ENCODE measurements at regions not wholly inside any gene's neighbourhood (a gene's known extent, or its start where the extent isn't known, plus 50 kb on each side); places are given as distances from the start of the nearest gene placed in this dataset.

DNA sequence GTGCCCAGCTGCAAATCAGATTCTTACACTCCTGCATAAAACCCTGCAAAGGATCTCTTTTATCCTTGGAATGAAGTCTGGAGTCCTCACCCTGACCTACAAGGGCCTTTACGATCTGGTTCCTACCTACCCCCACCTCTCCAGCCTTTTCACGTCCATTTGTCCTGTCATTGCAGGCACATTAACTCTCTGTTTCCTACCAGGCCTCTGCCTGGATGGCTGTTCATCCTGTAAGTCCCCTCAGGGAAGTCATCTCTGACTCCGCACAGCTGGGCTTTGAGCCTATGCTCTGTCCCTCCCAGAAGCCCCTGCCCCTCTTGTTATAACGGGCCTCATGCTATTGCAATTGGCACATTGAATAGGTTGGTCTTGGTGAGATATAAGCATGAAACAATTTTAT, 96.8 kb upstream of the USP24 start:
- no peak overlapping the region for H3K4me2 ChIP-seq (ENCODE audit: low read length)
- no peaks in the 10 kb centered on the region for H3K36me3 ChIP-seq (ENCODE audit: insufficient read depth, low read length)
- 0 out of 2 replicates have a peak, but pooled peaks cover 3% of the 10 kb centered on the region for H3K27me3 ChIP-seq (ENCODE audit: insufficient read depth, low read length)
- H3K9ac ChIP-seq (ENCODE audit: low read length) = no peak overlapping the region
- no peak overlapping the region for H3K27ac ChIP-seq (ENCODE audit: low read depth, low read length, poor library complexity, severe bottlenecking)
- H3K4me3 ChIP-seq (ENCODE audit: low read depth, low read length, poor library complexity, severe bottlenecking) = no peak overlapping the region
- TF ChIP-seq, protein P1, sequence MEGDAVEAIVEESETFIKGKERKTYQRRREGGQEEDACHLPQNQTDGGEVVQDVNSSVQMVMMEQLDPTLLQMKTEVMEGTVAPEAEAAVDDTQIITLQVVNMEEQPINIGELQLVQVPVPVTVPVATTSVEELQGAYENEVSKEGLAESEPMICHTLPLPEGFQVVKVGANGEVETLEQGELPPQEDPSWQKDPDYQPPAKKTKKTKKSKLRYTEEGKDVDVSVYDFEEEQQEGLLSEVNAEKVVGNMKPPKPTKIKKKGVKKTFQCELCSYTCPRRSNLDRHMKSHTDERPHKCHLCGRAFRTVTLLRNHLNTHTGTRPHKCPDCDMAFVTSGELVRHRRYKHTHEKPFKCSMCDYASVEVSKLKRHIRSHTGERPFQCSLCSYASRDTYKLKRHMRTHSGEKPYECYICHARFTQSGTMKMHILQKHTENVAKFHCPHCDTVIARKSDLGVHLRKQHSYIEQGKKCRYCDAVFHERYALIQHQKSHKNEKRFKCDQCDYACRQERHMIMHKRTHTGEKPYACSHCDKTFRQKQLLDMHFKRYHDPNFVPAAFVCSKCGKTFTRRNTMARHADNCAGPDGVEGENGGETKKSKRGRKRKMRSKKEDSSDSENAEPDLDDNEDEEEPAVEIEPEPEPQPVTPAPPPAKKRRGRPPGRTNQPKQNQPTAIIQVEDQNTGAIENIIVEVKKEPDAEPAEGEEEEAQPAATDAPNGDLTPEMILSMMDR (IDR thresholded peaks at IDR 0.05; ENCODE audit: low read length) = no peak
- H4K20me1 ChIP-seq (ENCODE audit: insufficient read depth, low read length) = no peaks in the 10 kb centered on the region
- no peak overlapping the region for H2AFZ ChIP-seq (ENCODE audit: low read length)
- no peaks in the 10 kb centered on the region for H3K9me3 ChIP-seq (ENCODE audit: low read length)
- no peaks in the 10 kb centered on the region for H3K79me2 ChIP-seq (ENCODE audit: insufficient read depth, low read length)
- no peaks in the 10 kb centered on the region for H3K4me1 ChIP-seq (ENCODE audit: insufficient read depth, low read length, severe bottlenecking)
- no peaks in the 10 kb centered on the region for H3F3A ChIP-seq (ENCODE audit: insufficient read depth, low read length)
- H3K9me2 ChIP-seq (ENCODE audit: low read depth, low read length) = no peaks in the 10 kb centered on the region

DNA sequence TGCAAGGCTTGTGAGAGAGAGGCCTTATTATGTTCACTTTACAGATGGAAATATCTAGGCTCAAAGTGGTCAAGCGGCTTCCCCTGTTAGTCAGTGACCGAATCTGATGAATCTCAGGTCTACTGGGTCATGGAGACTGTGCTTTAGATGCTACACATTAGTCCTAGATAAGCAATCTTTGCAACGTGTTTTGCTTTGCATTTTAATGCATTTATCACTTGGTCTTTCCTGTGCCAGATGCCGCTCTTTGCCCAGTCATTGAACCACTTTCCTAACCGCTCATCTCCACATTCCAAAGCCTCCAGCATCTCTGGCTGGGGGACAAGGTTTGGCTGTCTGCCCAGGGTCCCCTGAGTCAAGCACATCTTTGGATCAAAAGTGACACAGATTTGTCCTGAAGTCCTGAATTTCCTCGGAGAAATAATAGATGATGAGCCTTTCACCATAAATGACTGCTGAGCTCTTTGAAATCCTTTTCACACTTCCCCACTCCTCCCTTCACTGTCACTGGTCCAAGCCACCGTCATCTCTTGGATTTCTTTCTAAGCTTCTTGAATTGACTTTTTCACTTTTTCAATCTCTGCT, 96.0 kb upstream of the USP24 start:
- Histone ChIP-seq H3K27ac (ENCODE audit: low read depth, low read length, poor library complexity, severe bottlenecking) (no peak overlapping the region), H3K9me2 (ENCODE audit: low read depth, low read length) (no peaks in the 10 kb centered on the region), H3K36me3 (ENCODE audit: insufficient read depth, low read length) (no peaks in the 10 kb centered on the region), H3K27me3 (ENCODE audit: insufficient read depth, low read length) (0 out of 2 replicates have a peak, but pooled peaks cover 3% of the 10 kb centered on the region), H2AFZ (ENCODE audit: low read length) (no peak overlapping the region), H4K20me1 (ENCODE audit: insufficient read depth, low read length) (no peaks in the 10 kb centered on the region), H3F3A (ENCODE audit: insufficient read depth, low read length) (no peaks in the 10 kb centered on the region), H3K9ac (ENCODE audit: low read length) (no peak overlapping the region), H3K4me1 (ENCODE audit: insufficient read depth, low read length, severe bottlenecking) (no peaks in the 10 kb centered on the region), H3K9me3 (ENCODE audit: low read length) (no peaks in the 10 kb centered on the region), H3K4me2 (ENCODE audit: low read length) (no peak overlapping the region), H3K4me3 (ENCODE audit: low read depth, low read length, poor library complexity, severe bottlenecking) (no peak overlapping the region), H3K79me2 (ENCODE audit: insufficient read depth, low read length) (no peaks in the 10 kb centered on the region)
- TF ChIP-seq, protein P1 (IDR thresholded peaks at IDR 0.05; ENCODE audit: low read length) = no peak
- TF ChIP-seq EZH2 (IDR thresholded peaks at IDR 0.05; ENCODE audit: borderline replicate concordance, low read length) = no peak

DNA sequence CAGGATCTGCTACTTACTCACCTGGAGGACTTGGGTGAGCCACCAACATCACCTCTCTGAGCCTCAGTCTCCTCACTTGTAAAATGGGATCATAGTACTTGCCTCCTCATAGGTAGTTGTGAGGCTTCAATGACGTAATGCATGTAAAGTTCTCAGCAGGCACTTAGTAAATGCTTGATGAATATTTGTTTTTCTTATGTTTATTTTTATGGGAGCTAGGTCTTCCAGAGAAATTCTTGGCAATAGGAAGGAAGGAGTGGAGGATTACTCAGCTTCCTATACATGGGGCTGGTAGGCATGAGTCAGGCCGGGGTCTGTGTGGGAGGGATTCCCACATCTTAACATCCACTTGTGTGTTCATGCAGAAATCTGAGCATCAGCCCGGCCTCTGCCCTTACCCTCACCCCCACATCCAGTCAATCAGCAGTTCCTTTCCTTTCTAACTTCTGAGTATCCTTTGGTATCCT, 95.4 kb upstream of the USP24 start:
- H3F3A ChIP-seq (ENCODE audit: insufficient read depth, low read length) = no peaks in the 10 kb centered on the region
- no peaks in the 10 kb centered on the region for H4K20me1 ChIP-seq (ENCODE audit: insufficient read depth, low read length)
- no peaks in the 10 kb centered on the region for H3K4me1 ChIP-seq (ENCODE audit: insufficient read depth, low read length, severe bottlenecking)
- H3K4me3 ChIP-seq (ENCODE audit: low read depth, low read length, poor library complexity, severe bottlenecking) = no peak overlapping the region
- H3K27me3 ChIP-seq (ENCODE audit: insufficient read depth, low read length) = 0 out of 2 replicates have a peak, but pooled peaks cover 3% of the 10 kb centered on the region
- H3K4me2 ChIP-seq (ENCODE audit: low read length) = no peak overlapping the region
- TF ChIP-seq, protein P1 (IDR thresholded peaks at IDR 0.05; ENCODE audit: low read length) = no peak
- TF ChIP-seq EZH2 (IDR thresholded peaks at IDR 0.05; ENCODE audit: borderline replicate concordance, low read length) = no peak
- H3K36me3 ChIP-seq (ENCODE audit: insufficient read depth, low read length) = no peaks in the 10 kb centered on the region
- no peaks in the 10 kb centered on the region for H3K9me2 ChIP-seq (ENCODE audit: low read depth, low read length)
- no peak overlapping the region for H3K27ac ChIP-seq (ENCODE audit: low read depth, low read length, poor library complexity, severe bottlenecking)
- no peak overlapping the region for H3K9ac ChIP-seq (ENCODE audit: low read length)
- no peaks in the 10 kb centered on the region for H3K9me3 ChIP-seq (ENCODE audit: low read length)
- no peaks in the 10 kb centered on the region for H3K79me2 ChIP-seq (ENCODE audit: insufficient read depth, low read length)
- H2AFZ ChIP-seq (ENCODE audit: low read length) = no peak overlapping the region
